Testis (tissue), 2 donors: ENCODE measurements at regions not wholly inside any gene's neighbourhood (a gene's known extent, or its start where the extent isn't known, plus 50 kb on each side); places are given as distances from the start of the nearest gene placed in this dataset.

Experiments used
- CTCF ChIP-seq, 3 experiments: fragments of 450-650 bp in 2 of 3; fragments of 200-600 bp in 1 of 3; sonication (generic) in 1 of 3; IDR thresholded peaks; one replicate each; pipeline ENCODE4 v1.5.1; 2016 to 2019; ENCODE audit warnings: antibody characterized with exemption in 3 of 3, mild to moderate bottlenecking in 2 of 3, moderate library complexity in 1 of 3
- POLR2A ChIP-seq: fragments of 450-650 bp; IDR thresholded peaks from one replicate; pipeline ENCODE4 v1.6.1; 2017; ENCODE audit warnings: antibody characterized with exemption, mild to moderate bottlenecking, moderate library complexity

DNA sequence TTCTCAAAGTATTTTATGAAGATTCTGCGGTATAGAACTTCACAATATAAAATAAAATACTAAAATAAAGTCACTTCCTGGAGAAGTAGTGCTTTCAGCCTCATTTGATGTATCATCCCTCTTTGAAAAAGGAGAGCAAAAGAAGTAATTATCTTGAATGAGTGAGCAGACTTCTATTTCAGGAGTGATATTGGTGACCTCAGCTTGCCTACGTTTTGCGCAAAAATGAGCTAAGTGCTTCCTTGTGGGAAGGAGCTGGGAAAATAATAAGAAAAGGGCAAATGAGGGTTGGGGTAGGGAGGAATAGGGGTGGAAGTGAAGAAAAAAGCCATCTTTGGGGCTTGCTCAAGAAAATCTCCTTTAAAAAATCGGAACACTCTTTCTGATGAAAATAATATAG lies 1773.6 kb downstream of the OLFM4 start:
- no peak for TF ChIP-seq POLR2A
- TF ChIP-seq CTCF (IDR thresholded peaks at IDR 0.05): no peak
